GM19238 (cell line): ENCODE measurements at regions not wholly inside any gene's neighbourhood (a gene's known extent, or its start where the extent isn't known, plus 50 kb on each side); places are given as distances from the start of the nearest gene placed in this dataset.
"Not testable (repeated sequence)": the region's sequence is repeated elsewhere in the genome, so short reads cannot be mapped to it uniquely, and the experiment has no call there.

Experiments
- DNase-seq: peaks from one replicate; pipeline ENCODE4 v3.0.0; 2011; ENCODE audit warnings: low spot score; ENCODE audit not compliant: insufficient read length

DNA sequence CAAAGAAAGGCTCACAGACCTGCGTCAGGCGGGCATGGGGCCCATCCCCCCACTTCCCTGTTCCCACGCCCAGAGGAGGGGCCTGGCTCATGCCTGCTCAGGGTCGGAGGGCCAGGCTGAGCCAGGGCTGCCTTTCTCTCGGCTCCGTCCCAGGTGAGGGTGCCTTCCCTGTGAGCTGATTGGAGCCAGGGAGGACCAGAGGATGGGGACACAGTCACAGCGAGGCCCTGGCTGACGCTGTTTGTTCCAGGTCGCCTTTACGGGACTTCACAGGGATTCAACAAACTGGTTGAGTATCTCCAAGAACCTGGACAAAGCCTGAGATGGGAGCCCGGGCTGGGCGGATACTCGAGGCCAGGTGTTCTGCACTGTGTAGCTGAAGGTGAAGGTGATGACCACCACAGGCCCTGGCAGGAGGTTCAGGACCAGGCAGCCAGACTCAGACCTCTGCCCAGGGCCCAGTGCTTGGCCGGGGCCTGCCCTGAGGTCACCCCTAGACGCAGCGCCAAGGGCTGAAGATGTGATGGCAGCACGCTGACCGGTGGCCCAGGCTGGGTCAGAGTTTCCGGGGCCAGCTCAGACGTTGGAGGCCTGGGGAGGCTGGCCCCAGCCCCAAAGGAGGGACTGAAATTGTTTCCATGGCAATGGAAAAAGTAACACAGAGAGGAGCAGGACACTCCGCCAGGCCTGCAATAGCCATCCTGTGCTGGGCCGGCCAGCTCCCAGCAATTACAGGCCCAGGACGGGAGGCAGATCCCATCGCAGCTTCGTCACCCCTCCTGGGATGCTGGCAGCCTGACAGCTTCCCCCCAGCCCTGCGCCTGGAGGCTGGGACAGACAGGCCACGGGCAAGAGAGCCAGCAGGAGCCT lies 65.3 kb upstream of the ADAMTS2 start:
- DNase-seq = no peak

- DNase-seq = no peak
Observed at GRCh38 chr5:179409806-179410205, 64.5 kb upstream of the ADAMTS2 start.

DNA sequence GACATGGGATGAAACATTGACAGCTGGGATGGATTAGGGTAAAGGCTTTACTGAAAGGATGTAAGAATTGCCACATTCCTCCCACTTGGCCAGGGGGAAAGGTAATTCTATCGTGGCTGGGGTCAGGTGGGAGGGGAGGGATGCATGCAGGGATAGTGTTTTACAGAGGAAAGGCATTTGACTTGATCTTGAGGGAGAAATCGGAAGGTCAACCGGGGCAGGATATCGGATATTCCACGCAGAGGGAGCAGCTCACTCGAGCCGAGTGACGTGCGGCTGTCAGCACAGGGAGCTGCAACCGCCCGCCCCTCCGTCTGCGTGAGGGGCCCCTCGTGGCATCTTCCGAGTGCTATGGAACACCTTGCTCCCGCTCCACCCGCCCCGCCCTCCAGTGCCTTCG lies 63.4 kb upstream of the ADAMTS2 start:
- no peak for DNase-seq

GRCh38 chr5:179407191-179408175 lies 62.2 kb upstream of the ADAMTS2 start:
- no peak for DNase-seq

GRCh38 chr5:179406031-179406961 lies 61.0 kb upstream of the ADAMTS2 start:
- DNase-seq = no peak

DNA sequence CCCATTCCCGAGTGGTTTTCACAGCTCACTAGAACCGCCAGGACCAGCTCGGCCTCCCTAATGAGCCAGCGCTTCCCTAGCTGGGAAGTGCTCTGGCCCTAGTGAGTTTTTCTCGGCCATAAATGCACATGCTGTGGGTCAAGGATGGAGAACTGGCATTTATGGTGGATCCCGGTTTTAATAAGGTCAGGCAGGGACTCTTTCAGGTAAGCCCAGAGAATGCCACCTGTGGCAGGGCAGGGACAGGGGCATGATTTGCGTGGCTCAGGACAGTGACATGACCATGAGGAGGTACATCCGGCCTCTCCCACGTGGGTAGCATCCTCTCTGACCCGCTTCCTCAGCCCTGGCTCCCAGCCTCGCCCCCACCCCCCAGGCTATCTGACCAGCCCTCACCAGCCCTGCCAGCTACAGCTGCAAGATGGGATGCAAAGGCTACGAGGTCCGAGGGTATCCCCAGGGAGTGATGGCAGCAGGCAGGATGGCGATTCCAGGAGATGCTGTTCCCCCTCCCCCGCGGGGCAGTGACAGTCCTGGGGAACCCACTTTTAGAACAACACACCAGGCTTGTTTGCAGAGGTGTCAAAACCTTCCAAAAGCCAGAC lies 60.3 kb upstream of the ADAMTS2 start:
- DNase-seq = no peak

- DNase-seq = no peak
Observed at GRCh38 chr5:179405054-179405416, 59.8 kb upstream of the ADAMTS2 start.

DNA sequence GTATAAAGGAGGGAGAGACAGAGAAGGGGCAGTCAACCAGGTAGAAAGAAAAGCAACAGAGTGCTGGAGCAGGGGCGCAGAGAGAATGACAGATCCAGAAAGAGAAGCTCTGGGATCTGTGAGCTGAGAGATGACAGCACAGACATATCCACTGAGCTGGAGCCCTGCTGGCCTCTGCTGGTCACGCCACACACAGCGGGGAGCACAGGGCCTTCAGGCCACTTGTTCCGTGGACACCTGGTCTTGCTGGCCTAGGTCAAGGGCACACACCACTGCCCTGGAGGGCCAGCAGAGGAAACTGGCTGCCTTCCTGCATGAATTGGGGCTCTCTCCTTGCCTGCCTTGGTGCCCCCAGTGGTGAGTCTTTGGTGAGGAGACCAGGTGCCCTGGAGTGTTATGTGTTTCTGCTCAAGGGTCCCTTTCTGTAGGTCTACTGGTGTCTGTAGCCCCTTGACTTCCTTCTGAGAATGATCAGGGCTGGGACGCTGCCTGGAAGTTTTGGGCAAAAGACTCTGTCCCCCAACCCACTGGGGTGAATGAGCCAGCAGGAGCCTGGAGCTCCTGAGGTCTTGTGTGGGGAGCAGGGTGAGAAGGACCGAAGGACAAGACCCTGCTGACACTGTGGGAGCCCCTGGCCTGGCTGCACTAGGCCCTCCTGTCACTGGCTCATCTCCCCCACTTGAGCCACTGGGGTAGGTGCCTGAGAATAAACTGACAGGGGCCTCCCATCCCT lies 59.2 kb upstream of the ADAMTS2 start:
- DNase-seq = no peak

- DNase-seq = no peak
Observed at GRCh38 chr5:179403426-179404147, 58.3 kb upstream of the ADAMTS2 start.

DNA sequence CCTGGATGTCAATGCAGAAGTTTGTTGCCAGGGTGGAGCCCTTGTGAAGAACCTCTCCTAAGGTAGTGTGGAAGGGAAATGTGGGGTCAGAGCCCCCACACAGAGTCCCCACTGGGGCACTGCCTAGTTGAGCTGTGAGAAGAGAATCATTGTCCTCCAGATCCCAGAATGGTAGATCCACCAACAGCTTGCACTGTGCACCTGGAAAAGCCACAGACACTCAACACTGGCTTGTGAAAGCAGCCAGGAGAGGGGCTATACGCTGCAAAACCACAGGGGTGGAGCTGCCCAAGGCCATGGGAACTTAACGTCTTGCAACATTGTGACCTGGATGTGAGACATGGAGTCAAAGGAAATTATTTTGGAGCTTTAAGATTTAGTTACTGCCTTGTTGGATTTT lies 55.2 kb upstream of the ADAMTS2 start:
- not testable (repeated sequence) for DNase-seq

DNA sequence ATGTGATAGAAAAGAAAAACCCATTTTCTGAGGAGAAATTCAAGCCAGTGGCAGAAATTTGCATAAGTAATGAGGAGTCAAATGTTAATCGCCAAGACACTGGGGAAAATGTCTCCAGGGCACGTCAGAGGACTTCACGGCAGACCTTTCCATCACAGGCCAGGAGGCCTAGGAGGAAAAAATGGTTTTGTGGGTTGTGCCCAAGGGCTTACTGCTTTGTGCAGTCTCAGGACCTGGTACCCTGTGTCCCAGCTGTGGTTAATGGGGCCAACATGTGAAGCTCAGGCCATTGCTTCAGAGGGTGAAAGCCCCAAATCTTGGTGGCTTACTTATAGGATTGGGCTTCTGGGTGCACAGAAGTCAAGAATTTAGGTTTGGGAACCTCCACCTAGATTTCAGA lies 54.8 kb upstream of the ADAMTS2 start:
- DNase-seq = no peak

DNA sequence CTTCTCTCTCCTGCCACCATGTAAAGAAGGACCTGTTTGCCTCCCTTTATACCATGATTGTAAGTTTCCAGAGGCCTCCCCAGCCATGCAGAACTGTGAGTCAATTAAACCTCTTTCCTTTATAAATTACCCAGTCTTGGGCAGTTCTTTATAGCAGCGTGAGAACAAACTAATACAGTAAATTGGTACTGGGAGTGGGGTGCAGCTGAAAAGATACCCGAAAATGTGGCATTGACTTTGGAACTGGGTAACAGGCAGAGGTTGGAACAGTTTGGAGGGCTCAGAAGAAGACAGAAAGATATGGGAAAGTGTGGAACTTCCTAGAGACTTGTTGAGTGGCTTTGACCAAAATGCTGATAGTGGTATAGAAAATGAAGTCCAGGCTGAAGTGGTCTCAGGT lies 54.1 kb upstream of the ADAMTS2 start:
- not testable (repeated sequence) for DNase-seq

- DNase-seq = no peak
Observed at GRCh38 chr5:179397516-179397915, 52.3 kb upstream of the ADAMTS2 start.
